Gastrocnemius medialis (tissue), 4 donors: ENCODE measurements at regions not wholly inside any gene's neighbourhood (a gene's known extent, or its start where the extent isn't known, plus 50 kb on each side); places are given as distances from the start of the nearest gene placed in this dataset.

Experiments used
- POLR2A ChIP-seq, 2 donors: fragments of 450-650 bp; IDR thresholded peaks; one replicate each; pipeline ENCODE4 v1.6.1; 2017; ENCODE audit warnings: antibody characterized with exemption in 2 of 2, mild to moderate bottlenecking in 2 of 2, moderate library complexity in 2 of 2
- TF ChIP-seq, protein P1 (sequence below), 5 experiments: fragments of 450-650 bp in 3 of 5; fragments of 200-600 bp in 2 of 5; sonication (generic) in 2 of 5; IDR thresholded peaks in 4 of 5; conservative IDR thresholded peaks in 1 of 5; 1 replicate in 4 of 5; 2 replicates in 1 of 5; pipeline ENCODE4 v1.5.1; 2016 to 2019; ENCODE audit warnings: antibody characterized with exemption in 5 of 5, mild to moderate bottlenecking in 3 of 5, moderate library complexity in 3 of 5

- no peak for TF ChIP-seq POLR2A (IDR thresholded peaks at IDR 0.05)
- TF ChIP-seq, protein P1, sequence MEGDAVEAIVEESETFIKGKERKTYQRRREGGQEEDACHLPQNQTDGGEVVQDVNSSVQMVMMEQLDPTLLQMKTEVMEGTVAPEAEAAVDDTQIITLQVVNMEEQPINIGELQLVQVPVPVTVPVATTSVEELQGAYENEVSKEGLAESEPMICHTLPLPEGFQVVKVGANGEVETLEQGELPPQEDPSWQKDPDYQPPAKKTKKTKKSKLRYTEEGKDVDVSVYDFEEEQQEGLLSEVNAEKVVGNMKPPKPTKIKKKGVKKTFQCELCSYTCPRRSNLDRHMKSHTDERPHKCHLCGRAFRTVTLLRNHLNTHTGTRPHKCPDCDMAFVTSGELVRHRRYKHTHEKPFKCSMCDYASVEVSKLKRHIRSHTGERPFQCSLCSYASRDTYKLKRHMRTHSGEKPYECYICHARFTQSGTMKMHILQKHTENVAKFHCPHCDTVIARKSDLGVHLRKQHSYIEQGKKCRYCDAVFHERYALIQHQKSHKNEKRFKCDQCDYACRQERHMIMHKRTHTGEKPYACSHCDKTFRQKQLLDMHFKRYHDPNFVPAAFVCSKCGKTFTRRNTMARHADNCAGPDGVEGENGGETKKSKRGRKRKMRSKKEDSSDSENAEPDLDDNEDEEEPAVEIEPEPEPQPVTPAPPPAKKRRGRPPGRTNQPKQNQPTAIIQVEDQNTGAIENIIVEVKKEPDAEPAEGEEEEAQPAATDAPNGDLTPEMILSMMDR (IDR thresholded peaks at IDR 0.05 in 4 of 5, conservative IDR thresholded peaks at IDR 0.05 in 1 of 5) = no peak
Measured at GRCh38 chr20:6473197-6473596, 294.3 kb upstream of the BMP2 start.
